GM18502 (cell line): ENCODE measurements at regions not wholly inside any gene's neighbourhood (a gene's known extent, or its start where the extent isn't known, plus 50 kb on each side); places are given as distances from the start of the nearest gene placed in this dataset.
A peak's percentile ranks its signal among the peaks of the same experiment; 100 is the strongest.

ENCODE experiments used
- ATAC-seq: cut with Tn5 transposase; IDR thresholded peaks from one replicate; pipeline ENCODE4 v1.9.1; 2021; ENCODE audit warnings: mild to moderate bottlenecking; ENCODE audit not compliant: unreplicated experiment, poor library complexity

DNA sequence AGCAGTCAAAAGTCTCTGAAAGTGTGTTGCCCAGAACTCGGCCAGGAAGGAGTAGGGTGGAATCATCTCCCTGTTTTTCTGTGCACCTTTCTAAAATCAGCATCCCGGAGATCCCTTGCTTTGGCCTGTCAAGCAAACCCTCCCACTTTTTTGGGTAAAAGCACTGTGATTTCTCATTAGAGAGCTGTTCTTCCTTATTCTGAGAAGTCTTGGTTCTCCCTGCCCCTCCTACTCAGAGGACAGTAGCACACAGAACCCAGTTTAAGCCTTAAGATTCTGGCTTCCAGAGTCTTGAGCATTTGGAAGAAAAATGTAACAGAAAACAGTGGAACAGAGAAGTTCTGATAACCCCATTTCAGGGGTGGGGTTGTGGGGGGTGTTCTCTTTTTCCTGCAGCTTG lies 52.6 kb upstream of the KATNAL1 start:
- ATAC-seq = no peak

DNA sequence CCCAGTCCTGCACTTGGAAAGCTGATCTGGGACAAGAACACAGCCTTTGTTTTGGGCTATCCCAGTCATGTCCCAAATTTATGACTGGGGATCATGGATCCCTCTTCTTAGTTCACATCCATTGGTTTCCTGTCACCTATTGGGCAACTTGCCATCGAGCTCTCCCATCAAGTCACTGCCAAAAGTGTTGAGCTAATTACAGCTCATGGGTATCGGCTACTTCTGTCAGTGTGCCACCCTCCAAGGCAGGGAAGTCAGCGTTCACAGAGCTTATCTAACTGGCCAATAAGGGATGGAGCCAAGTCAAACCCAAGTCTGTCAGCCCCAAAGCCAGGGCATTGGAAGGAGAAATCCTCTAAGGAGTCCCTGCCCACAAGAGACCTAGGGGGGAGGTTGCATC lies 53.2 kb upstream of the KATNAL1 start:
- ATAC-seq = no peak

DNA sequence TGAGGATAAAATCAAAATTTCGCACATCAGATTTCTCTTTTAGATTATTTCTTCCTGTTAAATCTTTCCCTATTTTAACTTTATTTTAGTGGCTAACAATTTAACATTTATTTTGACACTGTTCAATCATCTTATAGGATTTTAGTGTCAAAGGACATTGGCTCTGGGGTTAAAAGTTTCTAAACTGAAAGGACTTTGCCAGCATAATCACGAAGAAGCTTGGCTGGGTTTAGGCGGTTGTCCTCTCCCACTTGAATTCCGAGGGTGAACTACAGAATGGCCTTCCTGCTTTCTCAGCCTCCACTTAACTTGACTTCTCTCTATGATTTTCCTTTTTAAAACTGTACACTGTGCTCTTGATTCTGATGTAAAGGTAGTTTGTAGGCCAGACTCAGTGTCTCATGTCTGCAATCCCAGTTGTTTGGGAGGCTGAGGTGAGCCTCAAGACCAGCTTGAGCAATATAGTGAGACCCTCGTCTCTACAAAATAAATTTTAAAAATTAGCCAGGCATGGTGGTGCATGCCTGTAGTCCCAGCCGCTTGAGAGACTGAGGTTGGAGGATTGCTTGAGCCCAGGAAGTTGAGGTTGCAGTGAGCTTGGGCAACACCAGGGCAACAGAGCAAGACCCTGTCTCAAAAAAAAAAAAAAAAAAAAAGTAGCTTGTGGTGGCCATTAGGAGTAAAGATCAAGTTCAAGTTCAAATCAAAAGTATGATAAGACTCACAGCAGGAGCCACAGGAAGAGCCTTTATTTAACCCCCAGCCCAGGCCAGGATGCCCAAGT lies 54.8 kb upstream of the KATNAL1 start:
- ATAC-seq = no peak

DNA sequence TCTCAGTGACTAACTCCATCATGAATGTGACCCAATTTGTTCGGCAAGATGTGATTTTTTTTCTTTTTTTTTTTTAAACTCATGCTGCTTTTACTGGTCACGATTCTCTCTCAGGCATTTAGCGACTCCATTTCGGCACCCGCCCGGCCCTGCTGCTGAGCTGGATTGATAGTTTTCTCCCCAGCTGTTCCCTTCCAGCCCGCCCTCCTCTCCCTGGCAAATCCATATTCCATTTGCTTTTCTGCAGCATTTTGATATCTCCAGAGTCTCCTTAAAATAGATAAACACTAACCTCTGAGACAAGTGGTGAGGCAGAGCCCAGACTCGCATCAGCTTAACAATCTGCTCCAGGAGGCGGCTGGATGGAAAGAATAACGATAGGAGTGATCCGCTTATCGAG lies 55.5 kb upstream of the KATNAL1 start:
- ATAC-seq = no peak

DNA sequence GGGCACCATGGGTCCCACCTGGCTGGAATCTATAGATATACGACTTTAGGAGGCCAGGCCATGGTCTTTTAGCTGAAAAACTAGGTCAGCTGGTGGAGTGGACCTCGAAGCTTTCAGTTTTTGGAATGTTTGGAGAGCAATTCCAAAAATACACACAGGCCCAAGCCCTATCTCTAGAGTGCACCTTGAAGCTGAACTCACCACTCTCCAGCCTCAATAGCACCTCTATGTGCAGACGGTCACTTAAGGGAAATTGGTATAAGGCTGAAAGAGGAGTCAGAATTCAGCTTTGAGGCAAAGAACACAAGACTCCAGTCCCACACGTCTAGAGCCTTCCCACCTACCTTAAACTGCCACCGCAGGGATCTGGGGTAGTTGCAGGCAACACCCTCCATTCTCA lies 56.4 kb upstream of the KATNAL1 start:
- ATAC-seq = no peak

DNA sequence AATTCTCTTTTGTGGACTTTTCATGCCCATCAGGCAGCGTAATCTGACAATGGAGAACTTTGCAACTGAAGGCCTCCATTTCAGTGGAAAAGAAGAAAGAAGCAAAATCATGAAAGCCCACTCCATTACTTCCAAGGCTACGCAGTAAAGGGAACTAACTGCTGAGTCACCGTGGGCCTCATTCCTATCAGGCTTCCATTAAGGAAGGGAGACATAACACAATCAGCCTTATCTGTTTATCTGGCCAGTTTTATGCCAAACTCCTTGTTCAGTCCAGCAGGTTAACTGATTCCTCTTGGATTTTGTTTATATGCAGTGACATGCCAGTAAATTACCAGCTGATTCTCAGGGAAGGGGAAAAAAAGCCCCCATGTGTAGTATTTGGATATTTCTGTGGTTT lies 56.8 kb upstream of the KATNAL1 start:
- no peak for ATAC-seq

DNA sequence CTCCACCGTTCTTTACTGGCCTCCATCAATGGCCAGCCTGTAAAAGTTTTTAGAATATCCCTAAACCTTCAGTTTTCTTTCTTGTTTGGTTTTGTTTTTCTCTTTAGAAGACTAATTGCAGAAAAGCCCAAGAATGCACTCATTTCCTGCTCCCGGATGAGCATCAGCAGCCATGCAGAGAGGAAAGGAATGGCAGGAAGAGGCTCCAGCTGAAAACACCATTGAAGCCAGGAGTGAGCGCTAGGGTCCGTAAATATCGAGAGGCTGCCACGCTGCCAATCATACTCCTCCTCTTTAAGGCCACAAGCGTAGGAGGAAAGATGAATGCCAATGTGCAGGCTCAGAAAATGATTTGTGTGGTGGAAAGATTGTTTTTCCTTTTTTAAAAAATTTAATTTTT lies 57.4 kb upstream of the UBE2L5 start:
- ATAC-seq = no peak

DNA sequence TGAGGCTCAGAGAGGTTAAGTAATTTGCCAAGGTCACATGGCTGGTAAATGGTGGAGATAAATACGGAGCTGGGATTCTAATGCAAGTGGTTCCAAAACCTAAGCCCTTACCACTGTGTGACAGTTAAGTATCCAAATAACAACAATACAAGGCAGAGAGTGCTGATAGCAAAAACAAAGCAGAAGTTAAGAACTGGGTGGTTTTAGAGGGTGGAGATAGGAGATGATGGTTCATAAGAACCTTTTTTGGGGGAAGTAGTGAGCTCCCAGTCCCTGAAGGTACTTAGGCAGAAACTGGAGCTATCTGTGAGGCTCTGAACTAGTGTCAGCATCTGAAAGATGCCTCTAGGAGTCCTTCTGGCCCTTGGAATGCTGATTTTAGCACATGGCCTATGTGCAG lies 56.2 kb upstream of the UBE2L5 start:
- ATAC-seq = no peak

DNA sequence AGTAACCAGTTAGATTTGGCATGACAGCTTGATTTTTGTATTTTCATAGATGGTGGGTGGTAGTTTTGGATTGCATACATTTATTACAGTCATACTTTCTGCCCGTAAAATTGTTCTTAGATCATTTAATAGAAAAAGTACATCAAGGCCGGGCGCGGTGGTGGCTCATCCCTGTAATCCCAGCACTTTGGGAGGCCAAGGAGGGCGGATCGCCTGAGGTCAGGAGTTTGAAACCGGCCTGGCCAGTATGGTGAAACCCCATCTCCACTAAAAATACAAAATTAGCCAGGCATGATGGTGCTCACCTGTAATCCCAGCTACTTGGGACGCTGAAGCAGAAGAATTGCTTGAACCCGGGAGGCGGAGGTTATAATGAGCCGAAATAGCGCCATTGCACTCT lies 55.0 kb upstream of the UBE2L5 start:
- ATAC-seq = no peak

DNA sequence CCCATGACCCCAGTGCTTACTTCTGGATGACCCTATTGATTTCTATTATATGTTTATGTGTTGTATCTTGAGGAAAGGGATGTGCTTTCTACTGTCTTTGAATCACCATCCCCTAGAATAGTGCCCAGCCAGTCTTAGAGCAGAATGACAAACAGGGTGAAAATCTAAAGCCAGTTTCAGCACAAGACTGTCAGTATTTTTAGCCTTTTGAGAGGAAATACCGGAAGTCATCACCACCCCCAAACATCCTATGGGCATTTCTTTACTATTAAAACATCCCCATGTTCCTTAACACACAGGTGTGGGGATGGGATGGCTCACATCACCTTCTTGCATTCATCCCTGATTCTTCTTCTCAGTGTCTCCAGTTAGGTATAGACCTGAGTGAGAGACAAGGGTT lies 52.1 kb upstream of the UBE2L5 start:
- no peak for ATAC-seq

DNA sequence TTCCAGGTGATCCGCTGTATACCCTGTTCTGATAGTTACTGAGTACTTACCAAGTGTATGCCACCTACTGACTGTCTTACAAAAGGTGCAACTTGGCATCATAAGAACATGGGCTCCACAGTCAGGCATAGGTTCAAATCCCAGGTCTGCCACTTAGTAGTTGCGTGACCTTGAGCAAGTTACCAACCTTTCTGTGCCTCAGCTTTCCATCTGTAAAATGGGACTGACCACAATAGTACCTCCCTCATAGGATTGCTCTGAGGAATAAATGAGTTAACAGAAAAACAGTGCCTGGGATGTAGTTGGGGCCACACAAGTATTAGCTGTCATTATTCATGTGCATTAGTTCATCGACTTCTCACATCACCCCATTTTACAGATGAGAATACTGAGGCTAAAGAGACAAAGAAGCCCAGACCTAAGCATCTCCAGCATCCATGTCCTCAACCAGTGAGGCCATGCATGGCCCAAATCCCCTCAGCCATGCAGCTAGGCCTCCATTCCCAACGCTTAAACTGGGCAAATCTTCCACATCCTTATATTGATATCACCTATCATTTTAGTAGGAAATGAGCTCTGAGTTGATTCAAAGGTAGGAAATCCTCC lies 51.3 kb upstream of the UBE2L5 start:
- no peak for ATAC-seq

DNA sequence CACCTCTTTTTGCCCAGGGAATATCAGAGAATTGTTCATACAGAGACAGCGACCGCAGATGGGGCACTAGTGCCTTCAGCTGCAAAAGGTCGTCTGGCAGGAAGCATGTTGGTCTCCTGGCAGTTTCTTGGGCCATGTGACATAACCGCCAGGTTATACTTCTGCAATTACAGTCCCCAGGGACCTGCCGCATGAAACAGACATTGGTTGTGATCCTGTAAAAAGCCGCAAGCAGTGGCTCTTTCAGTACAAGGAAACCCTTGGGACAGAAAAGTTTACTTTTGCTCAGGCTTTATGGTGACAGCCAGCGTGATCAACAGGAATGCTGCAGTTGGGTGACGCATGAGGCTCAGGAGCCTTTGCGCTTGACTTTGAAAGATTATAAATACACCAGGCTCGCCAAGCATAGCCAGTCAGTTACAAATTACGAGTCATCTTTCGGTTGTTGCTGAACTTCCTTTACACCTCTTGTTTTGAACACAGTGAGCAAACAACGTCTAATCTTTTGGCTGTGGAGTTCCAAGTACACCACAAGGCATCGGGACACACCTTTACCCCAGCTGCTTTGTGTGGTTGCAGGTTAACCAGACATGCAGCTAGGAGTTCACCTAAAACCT lies 50.5 kb upstream of the UBE2L5 start:
- ATAC-seq = peak; percentile 75
